ENCODE measurements at regions not wholly inside any gene's neighbourhood (a gene's known extent, or its start where the extent isn't known, plus 50 kb on each side); places are given as distances from the start of the nearest gene placed in this dataset.

DNA sequence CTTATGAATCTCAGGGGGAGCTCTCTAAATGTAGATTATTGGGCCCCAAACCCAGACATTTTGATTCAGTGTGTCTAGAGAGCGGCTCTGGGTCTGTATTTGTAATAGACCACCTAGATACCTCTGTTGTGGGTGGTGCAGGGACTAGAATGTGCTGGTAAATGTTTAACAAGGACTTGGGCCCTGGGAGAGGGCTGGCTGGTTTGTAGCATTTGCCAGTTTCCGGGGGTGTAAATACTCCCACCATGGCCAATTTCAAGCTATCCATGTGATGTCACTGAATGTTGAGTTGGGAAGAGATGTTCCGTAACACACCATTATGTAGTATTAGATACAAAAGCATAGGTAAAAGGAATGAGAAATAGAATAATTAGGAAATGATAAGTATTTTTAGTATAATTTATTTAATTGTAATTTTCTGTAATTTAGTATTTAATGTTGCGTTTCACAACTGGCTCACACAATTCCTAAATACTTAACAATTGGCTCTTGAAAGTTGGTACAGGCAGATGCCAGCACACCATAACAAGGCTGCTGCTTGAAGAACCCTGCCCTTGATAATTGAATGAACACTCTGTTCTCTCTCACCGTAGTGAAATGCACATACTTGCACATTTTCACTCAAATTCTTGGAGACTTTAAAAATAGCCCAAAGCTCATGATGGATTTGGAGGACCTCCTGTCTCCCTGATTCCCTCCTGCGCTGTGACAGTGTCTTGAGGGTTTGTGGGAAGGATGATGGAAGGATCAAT lies 359.2 kb upstream of the PROK2 start:
- TF ChIP-seq, protein P1, sequence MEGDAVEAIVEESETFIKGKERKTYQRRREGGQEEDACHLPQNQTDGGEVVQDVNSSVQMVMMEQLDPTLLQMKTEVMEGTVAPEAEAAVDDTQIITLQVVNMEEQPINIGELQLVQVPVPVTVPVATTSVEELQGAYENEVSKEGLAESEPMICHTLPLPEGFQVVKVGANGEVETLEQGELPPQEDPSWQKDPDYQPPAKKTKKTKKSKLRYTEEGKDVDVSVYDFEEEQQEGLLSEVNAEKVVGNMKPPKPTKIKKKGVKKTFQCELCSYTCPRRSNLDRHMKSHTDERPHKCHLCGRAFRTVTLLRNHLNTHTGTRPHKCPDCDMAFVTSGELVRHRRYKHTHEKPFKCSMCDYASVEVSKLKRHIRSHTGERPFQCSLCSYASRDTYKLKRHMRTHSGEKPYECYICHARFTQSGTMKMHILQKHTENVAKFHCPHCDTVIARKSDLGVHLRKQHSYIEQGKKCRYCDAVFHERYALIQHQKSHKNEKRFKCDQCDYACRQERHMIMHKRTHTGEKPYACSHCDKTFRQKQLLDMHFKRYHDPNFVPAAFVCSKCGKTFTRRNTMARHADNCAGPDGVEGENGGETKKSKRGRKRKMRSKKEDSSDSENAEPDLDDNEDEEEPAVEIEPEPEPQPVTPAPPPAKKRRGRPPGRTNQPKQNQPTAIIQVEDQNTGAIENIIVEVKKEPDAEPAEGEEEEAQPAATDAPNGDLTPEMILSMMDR (IDR thresholded peaks at IDR 0.05; ENCODE audit: insufficient read depth, low read depth, low read length, missing control alignments): no peak
- no peak overlapping the region for H3K4me3 ChIP-seq (ENCODE audit: low read depth, low read length)
- DNase-seq (ENCODE audit: low read depth): no peak

DNA sequence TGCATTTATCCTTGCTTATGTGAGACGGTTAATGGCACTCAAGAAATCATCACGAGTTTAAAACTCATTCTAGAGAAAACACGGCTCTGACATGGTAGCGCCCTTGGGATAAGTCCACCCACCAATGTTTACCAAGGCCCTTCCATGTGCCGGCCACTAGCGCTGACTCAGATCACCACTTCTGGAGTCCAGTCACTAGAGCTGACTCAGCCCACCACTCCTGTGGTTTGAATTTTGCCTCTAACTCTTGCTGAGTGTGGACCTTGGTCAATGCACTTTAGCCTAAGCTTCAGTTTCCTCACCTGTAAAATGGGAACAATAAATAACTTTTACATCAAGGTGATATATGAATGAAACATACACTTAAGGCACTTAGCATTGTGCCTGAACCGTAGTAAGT lies 358.4 kb upstream of the PROK2 start:
- H3K4me3 ChIP-seq (ENCODE audit: low read depth, low read length): no peak overlapping the region
- DNase-seq (ENCODE audit: low read depth): no peak
- TF ChIP-seq, protein P1 (IDR thresholded peaks at IDR 0.05; ENCODE audit: insufficient read depth, low read depth, low read length, missing control alignments): no peak

DNA sequence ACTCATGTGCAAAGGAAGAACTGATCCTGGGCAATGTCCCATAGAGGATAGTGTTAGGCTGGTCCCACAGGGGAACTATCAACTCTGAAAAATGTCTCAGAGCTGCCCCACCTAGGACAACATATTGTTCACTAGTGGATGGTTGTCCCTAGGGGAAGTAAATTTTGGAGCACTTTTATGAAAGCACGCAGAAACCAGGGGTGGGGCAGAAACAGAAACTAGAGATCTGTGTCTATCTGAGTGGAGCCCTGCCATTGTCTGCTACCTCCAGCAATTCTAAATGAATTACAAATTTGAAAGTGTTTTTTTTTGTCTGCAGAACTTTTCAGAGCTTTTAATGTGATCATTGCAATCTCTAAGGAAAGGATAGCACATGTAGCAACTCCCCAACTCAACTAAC lies 357.1 kb upstream of the PROK2 start:
- DNase-seq (ENCODE audit: low read depth): no peak
- TF ChIP-seq, protein P1 (IDR thresholded peaks at IDR 0.05; ENCODE audit: insufficient read depth, low read depth, low read length, missing control alignments): no peak
- H3K4me3 ChIP-seq (ENCODE audit: low read depth, low read length): no peak overlapping the region

DNA sequence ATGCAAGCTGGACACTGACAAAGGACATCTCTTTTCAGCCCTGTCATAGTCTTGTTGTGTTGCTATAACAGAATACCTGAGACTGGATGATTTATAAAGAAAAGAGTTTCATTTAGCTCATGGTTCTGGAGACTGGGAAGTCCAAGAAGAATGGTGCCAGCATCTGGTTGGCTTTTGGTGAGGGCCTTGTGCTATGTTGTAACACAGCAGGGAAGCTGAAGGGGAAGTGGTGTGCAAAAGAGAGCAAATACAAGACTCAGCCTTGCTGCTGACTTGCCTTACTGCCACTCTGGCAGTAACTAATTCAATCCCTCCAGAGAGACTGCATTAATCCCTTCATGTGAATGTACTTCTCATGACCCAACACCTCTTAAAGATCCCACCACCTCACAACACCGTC lies 356.3 kb upstream of the PROK2 start:
- H3K4me3 ChIP-seq (ENCODE audit: low read depth, low read length): no peak overlapping the region
- no peak for DNase-seq (ENCODE audit: low read depth)
- TF ChIP-seq, protein P1 (IDR thresholded peaks at IDR 0.05; ENCODE audit: insufficient read depth, low read depth, low read length, missing control alignments): no peak

DNA sequence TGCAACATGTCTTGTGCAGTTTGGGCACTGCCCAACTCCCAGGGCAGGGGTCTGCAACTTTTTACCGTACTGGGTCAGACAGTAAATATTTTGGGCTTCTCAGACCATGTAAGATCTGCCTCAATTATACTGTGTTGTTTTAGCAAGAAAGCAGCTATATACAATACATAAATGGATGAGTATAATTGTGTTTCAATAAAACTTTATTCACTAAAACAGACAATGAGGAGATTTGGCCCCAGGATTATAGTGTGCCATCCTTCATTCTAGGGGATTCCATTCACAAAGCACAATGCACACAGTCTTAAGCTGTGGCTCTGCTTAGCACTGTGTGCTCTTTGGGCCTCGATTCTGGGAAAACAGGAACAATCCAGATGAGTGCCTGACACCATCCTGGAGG lies 354.4 kb upstream of the PROK2 start:
- no peak for DNase-seq (ENCODE audit: low read depth)
- no peak overlapping the region for H3K4me3 ChIP-seq (ENCODE audit: low read depth, low read length)
- TF ChIP-seq, protein P1 (IDR thresholded peaks at IDR 0.05; ENCODE audit: insufficient read depth, low read depth, low read length, missing control alignments): no peak

DNA sequence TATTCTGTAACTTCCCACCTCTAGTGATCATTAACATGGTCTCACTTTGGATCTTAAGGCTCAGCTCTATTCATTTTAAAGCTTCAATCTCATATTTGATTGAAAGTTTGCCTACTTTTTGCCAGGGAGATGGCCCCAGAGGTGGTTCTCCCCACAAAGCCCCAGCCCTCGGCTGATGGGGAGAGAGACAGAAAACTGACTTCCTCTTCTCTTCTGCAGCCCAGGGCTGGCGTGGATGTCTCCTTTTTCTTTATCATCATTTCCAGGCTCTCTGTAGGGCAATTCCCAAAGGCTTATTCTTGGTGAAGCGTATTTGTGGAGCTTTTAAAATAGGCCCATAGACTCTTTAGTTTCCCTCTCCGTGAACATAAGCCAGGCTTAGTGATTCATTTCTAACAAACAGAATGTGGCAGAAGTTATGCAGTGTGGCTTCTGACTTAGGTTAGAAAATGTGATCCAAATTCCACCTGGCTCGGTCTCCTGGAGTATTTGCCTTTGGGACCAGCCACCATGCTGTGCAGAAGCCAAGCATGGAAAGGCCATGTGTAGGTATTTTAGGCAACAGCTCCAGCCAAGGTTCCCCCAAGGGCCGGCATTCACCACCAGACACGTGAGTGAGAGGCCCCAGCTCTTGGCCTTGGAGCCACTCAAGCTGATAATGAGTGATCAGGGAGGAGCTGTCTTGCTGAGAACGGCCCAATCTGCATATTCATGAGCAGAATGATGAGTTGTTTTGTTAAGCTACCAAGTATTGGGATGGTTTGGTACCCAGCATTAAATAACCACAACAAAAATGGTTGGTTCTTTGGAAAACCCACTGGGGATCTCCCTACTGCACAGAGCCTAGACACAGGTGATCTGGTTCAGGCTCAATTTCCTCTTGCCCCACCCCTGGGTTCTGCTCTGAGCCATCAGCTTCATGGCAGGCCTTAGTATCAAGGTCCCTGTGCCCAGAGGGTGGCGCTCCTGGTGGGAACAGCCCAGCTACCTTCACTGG lies 353.2 kb upstream of the PROK2 start:
- peak; percentile 50 for DNase-seq (ENCODE audit: low read depth)
- no peak overlapping the region for H3K4me3 ChIP-seq (ENCODE audit: low read depth, low read length)
- TF ChIP-seq, protein P1 (IDR thresholded peaks at IDR 0.05; ENCODE audit: insufficient read depth, low read depth, low read length, missing control alignments): no peak

All from GM12865 (cell line).